Spleen (tissue), 11 donors: ENCODE measurements at regions not wholly inside any gene's neighbourhood (a gene's known extent, or its start where the extent isn't known, plus 50 kb on each side); places are given as distances from the start of the nearest gene placed in this dataset.

Experiments
- DNase-seq: peaks from one replicate; pipeline ENCODE4 v3.0.0-alpha.2; 2020
- H3K27ac ChIP-seq, 8 donors: fragments of 200-600 bp; sonication (generic) in 7 of 8; 1 replicate in 4 of 8; 2 replicates in 4 of 8; pipeline versions ENCODE4 v1.5.0 to v1.8.0; 2016 to 2021; ENCODE audit warnings: inconsistent platforms in 4 of 8, mild to moderate bottlenecking in 4 of 8, moderate library complexity in 1 of 8
- H3K27me3 ChIP-seq, 7 donors: fragments of 200-600 bp; sonication (generic) in 6 of 7; replicated peaks in 1 of 7; 1 replicate in 4 of 7; 2 replicates in 3 of 7; pipeline versions ENCODE4 v1.5.0 to v1.8.0; 2016 to 2021; ENCODE audit warnings: inconsistent platforms in 3 of 7, mild to moderate bottlenecking in 1 of 7
- H3K36me3 ChIP-seq, 6 donors: fragments of 200-600 bp; sonication (generic) in 5 of 6; 1 replicate in 4 of 6; 2 replicates in 2 of 6; pipeline versions ENCODE4 v1.5.0 to v1.8.0; 2016 to 2021; ENCODE audit warnings: inconsistent platforms in 2 of 6
- H3K4me1 ChIP-seq, 6 donors: fragments of 200-600 bp; sonication (generic) in 5 of 6; 1 replicate in 3 of 6; 2 replicates in 3 of 6; pipeline versions ENCODE4 v1.5.0 to v1.8.0; 2016 to 2021; ENCODE audit warnings: inconsistent platforms in 3 of 6
- H3K4me3 ChIP-seq, 8 donors: fragments of 200-600 bp; sonication (generic) in 7 of 8; 1 replicate in 4 of 8; 2 replicates in 4 of 8; pipeline versions ENCODE4 v1.5.0 to v1.8.0; 2016 to 2021; ENCODE audit warnings: inconsistent platforms in 4 of 8, mild to moderate bottlenecking in 4 of 8, moderate library complexity in 2 of 8
- H3K9me3 ChIP-seq, 8 donors: fragments of 200-600 bp; sonication (generic) in 7 of 8; 1 replicate in 4 of 8; 2 replicates in 4 of 8; pipeline versions ENCODE4 v1.5.0 to v1.8.0; 2016 to 2021; ENCODE audit warnings: inconsistent platforms in 4 of 8
- CTCF ChIP-seq, 11 experiments: fragments of 200-600 bp in 7 of 11; fragments of 450-650 bp in 4 of 11; sonication (generic) in 4 of 11; IDR thresholded peaks in 8 of 11; conservative IDR thresholded peaks in 3 of 11; 1 replicate in 7 of 11; 2 replicates in 4 of 11; pipeline versions ENCODE4 v1.4.0 to v1.8.0; 2016 to 2021; ENCODE audit warnings: antibody characterized with exemption in 11 of 11, inconsistent platforms in 4 of 11, mild to moderate bottlenecking in 1 of 11
- POLR2A ChIP-seq, 3 donors: fragments of 450-650 bp; IDR thresholded peaks; one replicate each; pipeline ENCODE4 v1.5.1; 2017; ENCODE audit warnings: antibody characterized with exemption in 3 of 3, mild to moderate bottlenecking in 1 of 3
- POLR2AphosphoS5 ChIP-seq, 3 donors: sonication (generic); formaldehyde crosslinking; IDR thresholded peaks; one replicate each; pipeline ENCODE4 v1.5.1; 2017; ENCODE audit warnings: antibody characterized with exemption in 3 of 3
- WGBS, 5 donors: extraction: QIAGEN DNeasy Blood & Tissue Kit in 3 of 5; methylation state at CpG; one replicate each; pipeline versions ENCODE4 v1.1.5 to v1.1.7; 2013 to 2018; 5-methylcytosine and 5-hydroxymethylcytosine counted together
- intact Hi-C: fragments of 100-400 bp; cut with DNase I; formaldehyde crosslinking; loops from one replicate; pipeline ENCODE4 v1.15.0; 2023; ENCODE audit warnings: low total_unique reads
- donor health status: healthy with polysubstance abuse.
- donor health status: DM: no; HTN: no; CAD: no; lungs with moderate emphysema.
- donor health status: DM: no; HTN: no; CAD: no.
- donor health status: Bipolar disorder and iron deficiency.
- donor health status: healthy.
- donor health status: DM: no; HTN: no; CAD: no.
- donor health status: DM: yes; HTN: yes; CAD: no.

GRCh38 chr5:123294544-123294943 lies 128.7 kb downstream of the CEP120 start:
- Histone ChIP-seq H3K36me3 (no peaks in the 10 kb centered on the region), H3K4me1 (no peaks in the 10 kb centered on the region), H3K27ac (no peak overlapping the region), H3K27me3 (peaks cover 0 to 7% (median 0%) of the 10 kb centered on the region in 7 donors), H3K9me3 (peaks cover 0 to 7% (median 2%) of the 10 kb centered on the region in 8 donors), H3K4me3 (no peak overlapping the region)
- TF ChIP-seq CTCF (IDR thresholded peaks at IDR 0.05 in 8 of 11, conservative IDR thresholded peaks at IDR 0.05 in 3 of 11), result no peak
- no peak for TF ChIP-seq POLR2A (IDR thresholded peaks at IDR 0.05)
- no peak for TF ChIP-seq POLR2AphosphoS5 (IDR thresholded peaks at IDR 0.05)
- DNase-seq, result no peak
- 53 to 77% (median 76%) methylated on average over 1 of the region's 1 CpG for WGBS, 5 donors
- intact Hi-C loops, result no loop called here

GRCh38 chr5:123289210-123289609 lies 134.0 kb downstream of the CEP120 start:
- Histone ChIP-seq H3K36me3 (no peaks in the 10 kb centered on the region), H3K4me3 (no peak overlapping the region), H3K9me3 (no peaks in the 10 kb centered on the region), H3K4me1 (peaks cover 0 to 2% (median 0%) of the 10 kb centered on the region in 6 donors), H3K27me3 (peaks cover 0 to 53% (median 10%) of the 10 kb centered on the region in 7 donors), H3K27ac (no peak overlapping the region)
- TF ChIP-seq POLR2A (IDR thresholded peaks at IDR 0.05) (no peak), CTCF (IDR thresholded peaks at IDR 0.05 in 8 of 11, conservative IDR thresholded peaks at IDR 0.05 in 3 of 11) (no peak), POLR2AphosphoS5 (IDR thresholded peaks at IDR 0.05) (no peak)
- intact Hi-C loops, result no loop called here
- no peak for DNase-seq

- no peak overlapping the region for H3K4me3 ChIP-seq
- H3K27me3 ChIP-seq, result peaks cover 0 to 64% (median 10%) of the 10 kb centered on the region in 7 donors
- no peak for DNase-seq
- H3K27ac ChIP-seq, result no peak overlapping the region
- no peaks in the 10 kb centered on the region for H3K36me3 ChIP-seq
- intact Hi-C loops, result no loop called here
- H3K9me3 ChIP-seq, result no peaks in the 10 kb centered on the region
- peaks cover 0 to 2% (median 0%) of the 10 kb centered on the region in 6 donors for H3K4me1 ChIP-seq
- TF ChIP-seq CTCF (IDR thresholded peaks at IDR 0.05 in 8 of 11, conservative IDR thresholded peaks at IDR 0.05 in 3 of 11) (no peak), POLR2AphosphoS5 (IDR thresholded peaks at IDR 0.05) (no peak), POLR2A (IDR thresholded peaks at IDR 0.05) (no peak)
These were observed 135.3 kb downstream of the CEP120 start for GRCh38 chr5:123287881-123288280.

GRCh38 chr5:123286891-123287290 lies 136.3 kb downstream of the CEP120 start:
- TF ChIP-seq CTCF (IDR thresholded peaks at IDR 0.05 in 8 of 11, conservative IDR thresholded peaks at IDR 0.05 in 3 of 11), result no peak
- TF ChIP-seq POLR2A (IDR thresholded peaks at IDR 0.05), result no peak
- TF ChIP-seq POLR2AphosphoS5 (IDR thresholded peaks at IDR 0.05), result no peak
- Histone ChIP-seq H3K36me3 (no peaks in the 10 kb centered on the region), H3K27me3 (peaks cover 0 to 69% (median 10%) of the 10 kb centered on the region in 7 donors), H3K9me3 (no peaks in the 10 kb centered on the region), H3K4me1 (peaks cover 0 to 2% (median 0%) of the 10 kb centered on the region in 6 donors), H3K4me3 (no peak overlapping the region), H3K27ac (no peak overlapping the region)
- intact Hi-C loops, result no loop called here
- DNase-seq, result no peak
- 84 to 89% (median 86%) methylated on average over 2 of the region's 2 CpGs for WGBS, 5 donors
